ENCODE measurements at regions not wholly inside any gene's neighbourhood (a gene's known extent, or its start where the extent isn't known, plus 50 kb on each side); places are given as distances from the start of the nearest gene placed in this dataset.

DNA sequence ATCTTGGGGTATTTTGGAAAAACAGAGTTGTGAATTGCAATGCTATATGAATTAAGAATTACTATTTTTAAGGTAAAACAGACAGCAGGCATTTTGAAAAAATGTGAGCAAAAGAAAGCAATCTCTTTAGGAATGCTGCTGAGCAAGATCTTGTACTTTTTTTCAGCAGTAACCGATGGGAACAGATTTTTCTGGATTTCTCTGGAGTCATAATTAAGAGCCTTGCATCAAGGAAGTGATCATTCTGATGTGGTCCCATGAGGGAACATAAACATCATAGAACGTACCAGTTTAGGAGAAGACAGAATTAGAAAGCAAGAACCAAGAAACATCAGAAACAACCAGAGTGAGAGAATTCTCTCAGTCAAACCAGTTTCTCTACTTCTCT lies 157.0 kb upstream of the AGR3 start:
- WGBS, 2 donors: 28% methylated on average over 2 of the region's 2 CpGs
- TF ChIP-seq, protein P1, sequence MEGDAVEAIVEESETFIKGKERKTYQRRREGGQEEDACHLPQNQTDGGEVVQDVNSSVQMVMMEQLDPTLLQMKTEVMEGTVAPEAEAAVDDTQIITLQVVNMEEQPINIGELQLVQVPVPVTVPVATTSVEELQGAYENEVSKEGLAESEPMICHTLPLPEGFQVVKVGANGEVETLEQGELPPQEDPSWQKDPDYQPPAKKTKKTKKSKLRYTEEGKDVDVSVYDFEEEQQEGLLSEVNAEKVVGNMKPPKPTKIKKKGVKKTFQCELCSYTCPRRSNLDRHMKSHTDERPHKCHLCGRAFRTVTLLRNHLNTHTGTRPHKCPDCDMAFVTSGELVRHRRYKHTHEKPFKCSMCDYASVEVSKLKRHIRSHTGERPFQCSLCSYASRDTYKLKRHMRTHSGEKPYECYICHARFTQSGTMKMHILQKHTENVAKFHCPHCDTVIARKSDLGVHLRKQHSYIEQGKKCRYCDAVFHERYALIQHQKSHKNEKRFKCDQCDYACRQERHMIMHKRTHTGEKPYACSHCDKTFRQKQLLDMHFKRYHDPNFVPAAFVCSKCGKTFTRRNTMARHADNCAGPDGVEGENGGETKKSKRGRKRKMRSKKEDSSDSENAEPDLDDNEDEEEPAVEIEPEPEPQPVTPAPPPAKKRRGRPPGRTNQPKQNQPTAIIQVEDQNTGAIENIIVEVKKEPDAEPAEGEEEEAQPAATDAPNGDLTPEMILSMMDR (IDR thresholded peaks at IDR 0.05): no peak
- no peak for TF ChIP-seq POLR2A (IDR thresholded peaks at IDR 0.05)
- Histone ChIP-seq H3K36me3 (no peaks in the 10 kb centered on the region), H3K27ac (peak overlapping the region; percentile 68 to 82 (median 73)), H3K4me3 (replicated peaks in 1 of 3) (no peak overlapping the region), H3K27me3 (no peaks in the 10 kb centered on the region), H3K9me3 (no peaks in the 10 kb centered on the region), H3K4me1 (peaks cover 56 to 58% of the 10 kb centered on the region in 2 donors)
- intact Hi-C loops (cut with DNase I): no loop called here
- no peak for DNase-seq

DNA sequence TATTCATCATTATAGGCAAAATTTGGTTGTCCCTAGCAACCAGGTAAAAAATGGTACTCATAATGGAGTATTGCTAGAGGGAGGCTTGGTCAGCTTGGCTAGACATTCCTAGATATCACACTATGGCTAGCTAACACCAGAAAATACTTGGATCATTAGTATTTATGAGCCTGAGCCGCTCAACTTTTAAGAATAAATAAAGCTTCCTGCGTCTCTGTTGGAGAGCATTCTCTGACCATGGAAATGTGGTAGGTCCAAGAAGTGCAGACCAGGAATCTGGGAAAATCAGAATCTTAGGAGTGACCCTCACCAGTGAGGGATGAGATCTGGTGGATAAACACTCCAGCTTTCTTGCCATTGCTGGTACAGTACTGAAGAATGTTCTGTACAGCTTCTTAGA lies 157.6 kb upstream of the AGR3 start:
- H3K36me3 ChIP-seq: no peaks in the 10 kb centered on the region
- DNase-seq: no peak
- H3K4me1 ChIP-seq: peaks cover 56 to 58% of the 10 kb centered on the region in 2 donors
- H3K27ac ChIP-seq: peak overlapping the region; percentile 68 to 82 (median 73)
- intact Hi-C loops (cut with DNase I): no loop called here
- WGBS, 2 donors: 98 to 100% methylated on average over 2 of the region's 2 CpGs
- H3K9me3 ChIP-seq: no peaks in the 10 kb centered on the region
- no peak overlapping the region for H3K4me3 ChIP-seq (replicated peaks in 1 of 3)
- H3K27me3 ChIP-seq: no peaks in the 10 kb centered on the region
- no peak for TF ChIP-seq POLR2A (IDR thresholded peaks at IDR 0.05)
- TF ChIP-seq, protein P1 (IDR thresholded peaks at IDR 0.05): no peak

DNA sequence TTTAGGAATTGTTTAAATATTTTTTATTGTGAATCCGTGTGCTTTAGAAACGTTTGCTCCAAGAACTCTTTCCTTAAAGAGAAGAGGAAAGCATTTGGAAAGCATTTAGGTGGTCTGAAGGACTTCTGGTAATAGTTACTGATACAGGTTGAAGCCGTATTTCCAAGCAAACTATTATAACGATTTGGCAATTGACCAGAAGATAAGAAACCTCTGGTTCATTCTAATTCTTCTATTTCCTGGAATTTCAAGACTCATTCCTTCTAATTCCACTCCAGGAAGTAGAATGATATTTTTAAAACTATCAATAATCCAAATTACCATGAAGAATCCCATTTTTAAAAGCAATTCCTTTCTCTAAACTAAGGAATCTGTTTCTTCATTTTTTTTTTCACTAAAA lies 158.9 kb upstream of the AGR3 start:
- TF ChIP-seq, protein P1 (IDR thresholded peaks at IDR 0.05): no peak
- no peak for TF ChIP-seq POLR2A (IDR thresholded peaks at IDR 0.05)
- H3K27me3 ChIP-seq: no peaks in the 10 kb centered on the region
- intact Hi-C loops (cut with DNase I): no loop called here
- H3K4me1 ChIP-seq: peaks cover 56 to 58% of the 10 kb centered on the region in 2 donors
- no peak for DNase-seq
- WGBS, 2 donors: 49 to 62% methylated on average over 4 of the region's 4 CpGs
- peak overlapping the region; percentile 57 to 82 (median 73) for H3K27ac ChIP-seq
- H3K36me3 ChIP-seq: no peaks in the 10 kb centered on the region
- H3K9me3 ChIP-seq: no peaks in the 10 kb centered on the region
- H3K4me3 ChIP-seq (replicated peaks in 1 of 3): no peak overlapping the region

DNA sequence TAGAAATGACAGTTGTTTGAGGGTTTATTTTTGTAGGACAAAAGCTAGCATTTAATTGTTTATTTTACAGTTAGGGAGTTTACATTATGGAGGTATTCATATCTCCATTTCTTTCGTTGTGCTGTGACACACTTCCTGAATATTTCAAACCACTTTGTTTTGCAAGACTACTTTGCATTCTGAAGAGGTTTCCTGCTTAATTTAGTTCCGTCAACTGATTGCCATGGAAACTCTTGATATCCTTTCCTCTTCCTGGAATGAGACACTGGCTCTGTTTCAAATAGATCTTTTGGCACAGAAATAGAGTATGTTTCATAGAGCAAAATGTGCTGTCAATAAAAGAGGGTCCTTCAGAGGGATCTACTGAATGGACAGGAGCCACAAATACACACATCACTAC lies 159.5 kb upstream of the AGR3 start:
- Histone ChIP-seq H3K27me3 (no peaks in the 10 kb centered on the region), H3K27ac (peak overlapping the region; percentile 57 to 82 (median 73)), H3K4me3 (replicated peaks in 1 of 3) (no peak overlapping the region), H3K36me3 (no peaks in the 10 kb centered on the region), H3K4me1 (peaks cover 56 to 58% of the 10 kb centered on the region in 2 donors), H3K9me3 (no peaks in the 10 kb centered on the region)
- no peak for DNase-seq
- WGBS, 2 donors: 2 to 6% methylated on average over 2 of the region's 2 CpGs
- intact Hi-C loops (cut with DNase I): no loop called here
- TF ChIP-seq, protein P1 (IDR thresholded peaks at IDR 0.05): no peak
- no peak for TF ChIP-seq POLR2A (IDR thresholded peaks at IDR 0.05)

DNA sequence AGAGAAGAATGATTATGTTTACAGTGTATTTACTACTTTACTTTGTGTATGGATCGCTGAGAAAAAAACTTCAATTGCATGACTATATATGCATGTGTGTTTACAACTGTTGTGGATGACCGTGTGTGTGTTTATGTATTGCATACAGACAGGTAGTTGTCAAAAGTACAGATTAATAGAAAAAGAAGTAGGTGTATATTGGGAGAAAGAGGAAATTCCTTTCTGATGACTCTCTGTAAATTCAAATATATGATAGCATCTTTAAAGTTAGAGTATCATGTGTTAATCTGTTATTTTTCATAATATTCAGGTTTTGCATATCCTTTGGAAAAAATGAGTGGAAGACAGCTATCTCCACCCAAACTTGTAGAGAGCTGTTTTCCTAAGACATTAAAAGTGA lies 160.4 kb upstream of the AGR3 start:
- H3K4me1 ChIP-seq: peaks cover 55 to 56% of the 10 kb centered on the region in 2 donors
- WGBS, 2 donors: 90 to 93% methylated on average over 2 of the region's 2 CpGs
- peak overlapping the region in 2 of 3 donors; percentile 36 to 73 for H3K27ac ChIP-seq
- intact Hi-C loops (cut with DNase I): no loop called here
- no peak for TF ChIP-seq POLR2A (IDR thresholded peaks at IDR 0.05)
- TF ChIP-seq, protein P1 (IDR thresholded peaks at IDR 0.05): no peak
- no peak overlapping the region for H3K4me3 ChIP-seq (replicated peaks in 1 of 3)
- no peaks in the 10 kb centered on the region for H3K36me3 ChIP-seq
- no peak for DNase-seq
- no peaks in the 10 kb centered on the region for H3K9me3 ChIP-seq
- H3K27me3 ChIP-seq: no peaks in the 10 kb centered on the region

Measured in thyroid gland (tissue), 4 donors.